A673 (cell line): ENCODE measurements at regions not wholly inside any gene's neighbourhood (a gene's known extent, or its start where the extent isn't known, plus 50 kb on each side); places are given as distances from the start of the nearest gene placed in this dataset.

Experiments used
- BruUV-seq: library from RNA; stranded (reverse); fragments of 400-500 nt; replicated peaks from 2 replicates; lab custom pipeline; 2021; lab: Mats Ljungman, UMichigan
- CTCF ChIA-PET: fragments of 300-600 bp; sonication (Branson Sonifier 250); formaldehyde crosslinking; loops from one replicate; lab custom pipeline; 2022; ENCODE audit warnings: antibody characterized with exemption; lab: Charles Lee
- POLR2A ChIA-PET: fragments of 300-600 bp; sonication (Branson Sonifier 250); formaldehyde crosslinking; loops from one replicate; lab custom pipeline; 2022; ENCODE audit warnings: antibody characterized with exemption; ENCODE audit not compliant: low non-redundant PET; lab: Charles Lee
- DNase-seq: peaks from one replicate; pipeline ENCODE4 v3.0.0-alpha.2; 2015; ENCODE audit warnings: low spot score
- H3K27ac ChIP-seq: fragments of 200-600 bp; sonication (generic); 2 replicates; pipeline ENCODE4 v1.5.1; 2016; ENCODE audit warnings: mixed run types, low read depth, mild to moderate bottlenecking, mixed read lengths, antibody characterized with exemption, low read length; ENCODE audit not compliant: poor library complexity, severe bottlenecking
- H3K27me3 ChIP-seq: fragments of 200-600 bp; sonication (generic); replicated peaks from 2 replicates; pipeline ENCODE4 v1.6.1; 2017; ENCODE audit warnings: mixed run types, low read depth, mild to moderate bottlenecking, mixed read lengths, antibody characterized with exemption, low read length; ENCODE audit not compliant: insufficient read depth, poor library complexity
- H3K36me3 ChIP-seq: fragments of 200-600 bp; sonication (generic); 2 replicates; pipeline ENCODE4 v1.6.1; 2016; ENCODE audit warnings: mixed run types, mild to moderate bottlenecking, mixed read lengths, antibody characterized with exemption, low read length; ENCODE audit not compliant: insufficient read depth, poor library complexity, severe bottlenecking
- H3K4me1 ChIP-seq: fragments of 200-600 bp; sonication (generic); 2 replicates; pipeline ENCODE4 v1.6.1; 2017; ENCODE audit warnings: mixed run types, mild to moderate bottlenecking, mixed read lengths, antibody characterized with exemption, low read length; ENCODE audit not compliant: insufficient read depth, poor library complexity, severe bottlenecking
- H3K4me3 ChIP-seq: fragments of 200-600 bp; sonication (generic); 2 replicates; pipeline ENCODE4 v1.5.1; 2016; ENCODE audit warnings: low read depth, mixed run types, mild to moderate bottlenecking, mixed read lengths, low read length; ENCODE audit not compliant: poor library complexity, severe bottlenecking
- H3K9me3 ChIP-seq: fragments of 200-600 bp; sonication (generic); 2 replicates; pipeline ENCODE4 v1.6.1; 2016; ENCODE audit warnings: mixed run types, low read depth, mild to moderate bottlenecking, mixed read lengths, antibody characterized with exemption, low read length; ENCODE audit not compliant: poor library complexity, severe bottlenecking
- CTCF ChIP-seq: fragments of 300-800, 200-600 bp; sonication (generic); conservative IDR thresholded peaks from 2 replicates; pipeline ENCODE4 v1.5.1; 2017; ENCODE audit warnings: low read depth, mild to moderate bottlenecking, antibody characterized with exemption, low read length, moderate library complexity, mixed read lengths
- EZH2 ChIP-seq: fragments of 200-600 bp; sonication (generic); IDR thresholded peaks from 2 replicates; pipeline ENCODE4 v1.6.1; 2017; ENCODE audit warnings: borderline replicate concordance, low read depth, mild to moderate bottlenecking, mixed read lengths, antibody characterized with exemption, low read length; ENCODE audit not compliant: poor library complexity, severe bottlenecking
- intact Hi-C: fragments of 100-400 bp; cut with micrococcal nuclease; formaldehyde crosslinking; loops from one replicate; pipeline ENCODE4 v1.10.0; 2022; ENCODE audit not compliant: unreplicated experiment

GRCh38 chr12:124381456-124382296 lies 86.8 kb downstream of the RFLNA start:
- H3K27ac ChIP-seq = no peak overlapping the region
- intact Hi-C loops = no loop called here
- no TSS peak for BruUV-seq
- H3K4me1 ChIP-seq = no peaks in the 10 kb centered on the region
- peaks cover 42% of the 10 kb centered on the region for H3K36me3 ChIP-seq
- TF ChIP-seq EZH2 = no peak
- no peak for TF ChIP-seq CTCF
- no peak for DNase-seq
- no peaks in the 10 kb centered on the region for H3K9me3 ChIP-seq
- CTCF ChIA-PET = interaction anchor here (0.6 kb wide), 1 partner anchor 14 kb away, joined by 7 read pairs; no protein-coding TSS in a partner anchor
- POLR2A ChIA-PET = no interaction called here
- H3K27me3 ChIP-seq = no peaks in the 10 kb centered on the region
- H3K4me3 ChIP-seq = no peak overlapping the region

- no peak for TF ChIP-seq CTCF
- no peak for TF ChIP-seq EZH2
- Histone ChIP-seq H3K36me3 (peaks cover 44% of the 10 kb centered on the region), H3K4me1 (no peaks in the 10 kb centered on the region), H3K27me3 (no peaks in the 10 kb centered on the region), H3K4me3 (no peak overlapping the region), H3K27ac (no peak overlapping the region), H3K9me3 (no peaks in the 10 kb centered on the region)
- BruUV-seq = no TSS peak
- intact Hi-C loops = no loop called here
- CTCF ChIA-PET = interaction anchor here (0.6 kb wide), 1 partner anchor 15 kb away, joined by 7 read pairs; no protein-coding TSS in a partner anchor
- POLR2A ChIA-PET = no interaction called here
- DNase-seq = no peak
Observed at GRCh38 chr12:124380796-124381455, 86.0 kb downstream of the RFLNA start.

GRCh38 chr12:124379938-124380754 lies 85.3 kb downstream of the RFLNA start:
- Histone ChIP-seq H3K4me3 (no peak overlapping the region), H3K27ac (no peak overlapping the region), H3K27me3 (no peaks in the 10 kb centered on the region), H3K4me1 (no peaks in the 10 kb centered on the region), H3K9me3 (no peaks in the 10 kb centered on the region), H3K36me3 (peaks cover 41% of the 10 kb centered on the region)
- intact Hi-C loops = no loop called here
- no peak for DNase-seq
- ChIA-PET CTCF (no interaction called here), POLR2A (no interaction called here)
- BruUV-seq = no TSS peak
- no peak for TF ChIP-seq EZH2
- TF ChIP-seq CTCF = no peak
